ENCODE measurements at regions not wholly inside any gene's neighbourhood (a gene's known extent, or its start where the extent isn't known, plus 50 kb on each side); places are given as distances from the start of the nearest gene placed in this dataset.

GRCh38 chr7:25887266-25887665, 264.7 kb upstream of the NFE2L3 start:
- TF ChIP-seq CTCF (conservative IDR thresholded peaks at IDR 0.05; ENCODE audit: low read depth, low read length) (no peak), EZH2 (IDR thresholded peaks at IDR 0.05; ENCODE audit: borderline replicate concordance, low read depth, low read length, poor library complexity, severe bottlenecking) (no peak)
